Globus pallidus (tissue), 1 donor: ENCODE measurements at regions not wholly inside any gene's neighbourhood (a gene's known extent, or its start where the extent isn't known, plus 50 kb on each side); places are given as distances from the start of the nearest gene placed in this dataset.
"Not testable (repeated sequence)": the region's sequence is repeated elsewhere in the genome, so short reads cannot be mapped to it uniquely, and the experiment has no call there.

Source experiments
- DNase-seq: peaks from one replicate; pipeline ENCODE4 v3.0.0-alpha.2; 2015; ENCODE audit warnings: low spot score

DNA sequence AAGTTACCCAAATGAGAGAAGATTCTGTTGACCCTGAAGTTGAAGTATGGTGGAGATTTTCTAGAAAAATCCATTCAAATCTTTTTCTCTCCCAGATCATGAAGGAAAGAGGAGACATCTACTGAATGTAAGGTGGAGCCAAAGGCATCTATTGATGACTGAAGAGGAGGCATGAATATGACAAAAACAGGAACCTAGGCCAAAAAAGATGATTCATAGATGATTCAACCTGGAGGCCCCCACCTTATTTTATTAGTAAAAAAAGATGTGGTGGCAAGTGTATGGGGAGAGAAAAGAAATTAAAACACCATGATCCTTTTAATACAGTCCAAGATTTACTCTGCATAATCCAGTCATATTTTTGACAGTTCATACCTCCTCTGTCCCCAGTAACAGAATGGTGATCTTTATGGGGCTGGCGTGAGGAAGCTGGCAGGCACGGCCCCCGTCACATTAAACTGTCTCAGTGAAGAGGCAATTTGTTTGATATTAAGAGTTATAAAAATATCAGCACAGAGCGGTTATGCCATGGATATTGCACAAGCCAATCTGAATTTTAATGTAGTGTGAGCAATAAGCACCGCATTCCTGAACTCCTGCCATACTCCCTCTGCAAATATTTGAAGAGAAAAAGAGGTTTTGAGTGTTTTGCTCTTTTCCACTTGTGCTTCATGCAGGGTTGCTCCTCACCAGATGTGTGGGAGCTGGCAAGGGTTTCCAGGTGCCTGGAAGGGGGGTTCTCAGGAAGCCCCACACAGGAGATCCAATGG is 94.4 kb downstream of the TRIM43 start:
- not testable (repeated sequence) for DNase-seq

DNA sequence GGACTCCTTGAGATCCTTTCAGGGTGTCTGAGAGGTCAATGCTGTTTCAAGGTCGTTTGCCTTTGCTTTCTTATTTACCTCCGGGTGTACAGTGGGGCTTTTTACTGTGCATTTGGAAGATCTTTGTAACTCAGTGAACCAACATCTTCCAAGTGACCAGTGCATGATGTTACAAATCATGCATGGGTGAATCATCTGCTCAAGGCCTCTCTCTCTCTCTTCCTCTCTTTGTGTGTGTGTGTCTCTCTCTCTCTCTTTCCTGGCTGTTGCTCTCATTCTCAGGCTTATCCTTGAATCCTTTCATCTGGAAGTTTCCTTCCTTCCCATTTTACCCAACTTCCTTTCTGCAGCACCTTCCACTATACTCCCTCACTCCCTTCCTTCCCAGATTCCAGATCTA is 96.1 kb downstream of the TRIM43 start:
- DNase-seq: not testable (repeated sequence)

DNA sequence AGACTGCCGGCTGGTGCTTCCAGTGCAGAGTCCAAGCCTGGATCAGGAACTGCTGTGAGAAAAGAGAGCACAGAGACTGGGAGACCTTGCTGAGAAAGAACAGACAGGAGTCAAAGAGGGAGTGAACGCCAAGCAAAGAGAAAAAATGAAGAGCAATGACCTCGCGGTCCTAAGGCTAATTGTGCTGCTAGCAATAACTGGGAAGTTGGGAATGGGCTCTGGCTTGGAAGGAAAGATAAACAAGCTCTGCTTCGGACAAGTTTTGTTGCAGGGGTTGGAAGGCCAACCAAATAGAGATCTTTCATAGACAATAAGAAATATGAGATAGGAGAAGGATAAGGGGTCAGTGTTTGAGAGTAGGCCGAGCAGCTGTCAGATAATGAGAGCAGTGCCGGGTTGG is 99.4 kb downstream of the TRIM43 start:
- not testable (repeated sequence) for DNase-seq

DNA sequence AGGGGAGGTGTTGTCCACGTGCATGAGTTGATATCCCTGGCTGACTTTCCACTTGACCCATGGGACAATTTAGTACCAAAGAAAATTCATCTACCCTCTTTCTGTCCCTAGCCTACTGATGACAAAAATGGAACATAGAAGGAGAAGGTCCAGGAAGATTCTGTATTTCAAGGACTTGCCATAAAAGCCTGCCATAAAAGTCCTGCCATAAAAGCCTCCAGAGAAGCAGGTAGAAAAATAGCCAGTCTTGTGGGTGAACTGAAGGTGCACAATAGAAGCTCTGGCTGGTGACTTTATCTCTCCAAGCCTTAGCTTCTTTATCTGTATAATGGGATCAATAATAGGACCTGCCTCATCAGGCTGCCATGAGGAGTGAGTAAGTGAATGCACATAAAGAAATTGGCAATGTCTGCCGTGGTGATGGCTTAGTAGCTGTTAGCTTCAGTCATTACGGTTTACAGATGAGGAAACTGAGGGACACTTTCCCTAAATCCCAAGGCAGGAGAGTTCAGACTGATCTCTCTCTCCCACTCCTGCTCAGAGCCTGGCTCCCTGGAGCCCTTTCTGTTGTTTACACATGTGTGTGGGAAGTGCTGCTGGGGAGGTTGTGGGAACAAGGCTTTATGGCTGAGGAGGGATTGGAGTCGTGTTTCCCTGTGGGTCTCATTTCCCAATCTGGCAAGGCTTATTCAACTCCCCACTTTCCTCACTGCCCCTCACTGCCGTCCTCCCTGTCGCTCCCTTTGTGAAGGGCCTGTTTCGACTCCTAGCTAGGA is 101.5 kb downstream of the TRIM43 start:
- DNase-seq: not testable (repeated sequence)

DNA sequence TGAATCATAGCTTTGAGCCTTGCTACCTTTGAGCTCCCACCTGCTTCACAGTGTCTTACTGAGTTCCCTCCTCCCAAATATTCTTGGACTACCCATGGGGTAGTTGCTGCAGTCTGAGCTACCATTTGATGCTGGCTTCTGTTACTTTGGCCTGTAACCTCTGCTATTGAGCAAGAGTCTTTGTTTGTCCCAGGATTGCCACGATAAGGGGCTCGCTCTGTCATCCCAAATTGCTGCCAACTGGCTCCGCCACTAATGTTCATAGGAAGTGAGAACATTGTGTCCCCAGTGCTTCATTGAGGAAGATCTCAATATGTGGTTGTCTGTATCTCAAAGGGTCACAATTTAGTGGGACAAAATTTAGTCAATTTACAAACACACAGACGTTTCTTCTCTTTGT is 103.8 kb downstream of the TRIM43 start:
- DNase-seq: no peak

DNA sequence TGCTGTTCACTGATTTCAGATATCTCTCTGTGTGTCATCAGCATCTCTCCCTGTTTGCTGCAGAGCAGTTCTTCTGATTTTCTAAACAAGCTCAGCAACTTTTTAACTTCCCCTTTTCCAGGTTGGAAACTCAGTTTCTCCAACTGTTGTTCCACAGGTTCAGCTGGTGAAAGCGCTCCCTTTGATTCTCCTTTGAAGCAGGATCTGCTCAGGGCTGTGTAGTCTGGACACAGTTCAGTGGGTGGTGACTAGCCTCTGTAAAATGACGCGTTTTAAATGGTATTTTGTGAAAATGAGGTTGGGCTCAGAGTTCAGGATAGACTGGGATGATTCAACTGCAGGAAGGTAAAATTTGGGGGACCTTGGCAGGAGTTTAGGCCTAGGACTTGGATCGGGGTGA is 106.3 kb downstream of the TRIM43 start:
- no peak for DNase-seq

DNA sequence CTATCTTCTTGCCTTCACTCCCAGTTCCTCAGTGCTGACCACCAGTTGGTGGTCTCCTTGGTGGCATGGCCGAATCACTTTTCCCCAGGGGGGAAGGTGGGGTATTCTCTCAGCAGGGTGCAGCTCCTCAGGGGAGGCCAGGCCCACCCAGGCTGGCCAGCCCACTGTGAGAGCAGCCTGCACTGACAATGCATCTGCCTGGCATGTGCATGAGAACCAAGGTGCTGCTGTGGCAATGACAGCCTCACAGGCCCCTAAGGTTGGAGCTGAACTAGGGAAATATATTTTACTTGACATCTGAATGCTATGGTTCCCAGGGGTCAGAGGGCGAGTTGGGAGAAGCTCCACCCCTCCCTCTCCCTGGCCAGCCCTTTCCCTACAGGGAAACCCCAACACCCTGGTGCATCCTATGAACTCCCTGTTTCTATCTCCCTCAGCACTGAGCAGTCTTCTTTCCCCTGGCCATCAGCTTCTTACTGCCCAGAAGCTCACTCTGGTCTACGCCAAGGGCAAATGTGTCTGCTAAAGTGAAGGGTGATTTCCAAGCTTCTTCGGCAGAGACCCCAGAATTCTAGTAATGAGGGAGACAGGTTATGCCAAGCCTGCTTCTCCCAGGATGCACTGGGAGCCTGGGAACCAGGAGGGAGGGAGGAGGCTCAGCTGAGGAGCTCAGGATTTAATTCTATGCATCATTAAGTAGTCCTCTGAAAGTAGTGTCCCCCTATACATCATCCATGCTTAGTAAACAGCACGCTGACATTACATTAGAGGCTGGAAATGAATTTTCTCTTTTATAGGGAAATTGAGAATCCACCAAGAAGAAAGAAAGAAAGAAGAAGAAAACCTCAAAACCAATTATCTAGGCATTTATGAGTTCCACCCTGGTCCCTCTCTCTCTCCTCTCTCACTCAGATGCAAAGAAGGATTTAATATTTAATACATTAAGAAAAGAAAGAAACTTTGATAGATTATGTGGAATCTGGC is 107.7 kb downstream of the TRIM43 start:
- DNase-seq: not testable (repeated sequence)

DNA sequence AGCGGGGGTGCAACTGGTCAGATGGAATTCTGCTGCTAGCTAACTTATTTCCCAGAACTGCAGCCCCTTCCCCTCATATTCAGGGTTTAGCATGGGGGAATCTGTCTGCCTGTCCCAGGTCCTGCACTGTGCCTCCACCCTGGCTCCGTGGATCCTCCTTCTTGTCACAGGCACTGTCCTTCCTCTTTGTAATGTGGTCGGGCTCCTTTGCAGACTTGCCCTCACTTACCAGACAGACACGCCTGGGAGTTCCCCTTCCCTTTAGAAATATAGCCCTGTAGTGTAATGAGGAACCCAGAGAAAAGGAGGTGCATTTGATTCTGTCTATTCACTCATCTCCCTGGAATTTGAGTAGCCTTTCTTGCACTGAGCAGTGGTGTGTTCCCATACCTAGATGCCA is 108.7 kb downstream of the TRIM43 start:
- peak; percentile 23 for DNase-seq

DNA sequence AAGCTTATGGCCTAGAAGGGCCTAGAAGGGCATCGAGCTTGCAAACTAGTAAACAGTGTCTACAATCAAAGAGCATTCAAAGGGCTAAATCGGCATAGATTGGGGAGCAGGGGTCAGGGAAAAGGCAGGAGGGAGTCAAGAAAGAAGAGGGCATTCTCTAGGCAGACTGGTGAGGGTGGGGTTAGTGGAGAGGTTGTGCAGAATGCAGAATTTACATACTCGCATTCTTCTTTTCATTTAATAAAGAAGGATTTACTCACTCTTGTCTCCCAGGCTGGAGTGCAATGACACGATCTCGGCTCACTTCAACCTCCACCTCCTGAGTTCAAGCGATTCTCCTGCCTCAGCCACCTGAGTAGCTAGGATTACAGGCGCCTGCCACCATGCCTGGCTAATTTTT is 110.7 kb downstream of the TRIM43 start:
- DNase-seq: no peak

DNA sequence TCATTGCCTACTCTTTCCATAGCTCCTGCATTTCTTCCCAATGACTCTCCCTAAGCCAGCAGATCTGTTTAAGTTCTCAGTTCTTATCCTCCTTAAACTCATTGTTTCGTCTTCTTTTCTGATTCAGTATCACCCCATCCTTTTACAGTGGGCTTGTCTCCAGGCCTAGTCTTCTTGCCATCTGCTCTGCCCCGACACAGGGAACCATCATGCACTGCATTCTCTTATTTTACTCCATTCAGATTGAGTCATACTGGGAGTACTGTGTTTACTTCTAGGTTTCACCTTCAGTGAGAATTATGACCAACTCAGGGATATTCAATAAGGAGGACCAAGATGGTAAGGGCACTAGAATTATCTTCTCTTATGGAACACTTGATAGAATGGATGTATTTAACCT is 115.4 kb downstream of the TRIM43 start:
- not testable (repeated sequence) for DNase-seq

DNA sequence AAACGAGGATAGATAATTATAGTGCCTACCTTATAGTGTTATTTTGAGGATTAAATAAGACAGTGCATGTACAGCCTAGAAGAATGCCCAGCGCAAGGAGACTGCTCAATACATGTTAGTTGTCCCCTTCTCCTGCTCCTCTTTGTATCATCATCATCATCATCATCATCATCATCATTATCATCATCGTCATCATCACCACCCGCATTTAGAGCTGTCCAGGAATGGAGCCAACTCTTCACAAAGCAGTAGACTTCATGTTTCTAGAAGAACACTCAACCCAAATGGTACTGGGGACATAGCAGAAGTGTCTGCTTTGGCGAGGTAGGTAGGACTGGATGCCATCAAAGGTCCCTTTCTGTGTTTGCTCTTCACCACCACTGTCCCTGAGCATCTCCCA is 116.0 kb downstream of the TRIM43 start:
- DNase-seq: no peak

DNA sequence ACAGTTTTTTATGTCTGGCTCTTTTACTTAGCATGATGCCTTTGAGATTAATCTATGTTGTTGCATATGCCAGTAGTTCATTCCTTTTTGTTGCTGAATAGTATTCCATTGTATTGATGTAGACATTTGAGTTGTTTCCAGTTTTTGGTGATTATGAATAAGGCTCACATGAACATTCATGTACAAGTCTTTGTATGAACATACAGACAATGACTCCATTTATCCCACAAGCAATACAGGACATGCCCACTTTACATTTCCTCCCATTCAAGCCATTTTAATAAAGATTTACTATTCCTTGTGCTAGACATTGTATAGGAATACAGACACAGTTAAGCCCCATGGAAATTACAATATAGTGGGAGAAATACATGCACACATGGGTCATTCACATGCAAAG is 118.0 kb downstream of the TRIM43 start:
- no peak for DNase-seq

DNA sequence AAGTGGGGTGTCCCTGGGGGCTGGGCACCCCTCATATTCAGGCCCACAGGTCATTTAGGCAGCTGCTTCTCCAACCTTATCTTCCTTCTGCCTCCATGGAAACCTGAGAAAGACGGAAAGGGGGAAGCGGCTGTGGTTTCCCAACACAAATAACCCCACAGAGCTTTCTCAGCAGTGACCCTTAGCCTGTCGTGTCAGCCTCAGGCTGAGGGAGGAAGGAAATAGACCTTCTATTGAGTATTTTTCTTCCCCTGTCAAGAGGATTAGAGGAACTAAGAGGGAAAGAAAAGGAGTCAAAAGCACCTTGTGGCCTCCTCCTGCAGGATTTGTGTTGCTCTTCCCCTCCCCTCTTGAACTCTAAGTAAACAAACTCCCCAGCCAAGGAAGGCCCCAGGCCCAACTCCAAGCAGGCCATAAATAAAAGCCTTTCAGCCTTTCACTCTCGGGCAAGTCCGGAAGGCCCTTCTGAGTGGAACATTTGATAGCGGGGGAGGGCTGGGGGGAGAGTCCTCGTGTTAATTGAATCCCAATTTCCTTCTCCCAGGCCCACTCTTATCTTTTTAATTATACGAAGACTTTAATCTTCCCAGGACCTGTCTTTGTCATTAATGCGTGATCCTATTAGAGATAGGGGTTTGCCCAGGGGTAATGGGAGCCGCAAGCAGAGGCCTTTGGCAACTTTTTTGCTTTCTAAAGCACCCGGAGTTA is 121.8 kb downstream of the TRIM43 start:
- not testable (repeated sequence) for DNase-seq

DNA sequence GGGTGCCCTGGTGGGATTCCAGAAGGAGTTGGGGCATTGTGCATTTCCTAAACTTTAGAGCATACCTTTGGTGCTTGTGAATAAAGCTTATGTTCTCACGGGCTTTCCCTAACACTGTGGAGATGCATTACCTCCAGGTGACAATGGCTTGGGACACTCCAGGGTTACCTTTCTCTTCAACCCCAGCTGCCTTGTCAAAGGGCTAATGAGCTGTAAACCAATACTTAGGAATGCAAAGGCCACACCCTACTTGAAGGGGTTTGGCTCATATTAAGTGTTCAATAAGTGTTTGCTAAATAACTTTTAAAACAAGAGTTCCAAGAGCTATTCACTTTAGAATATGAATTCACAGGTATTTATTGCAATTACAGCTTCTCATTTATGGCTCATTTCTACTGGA is 122.6 kb downstream of the TRIM43 start:
- not testable (repeated sequence) for DNase-seq

DNA sequence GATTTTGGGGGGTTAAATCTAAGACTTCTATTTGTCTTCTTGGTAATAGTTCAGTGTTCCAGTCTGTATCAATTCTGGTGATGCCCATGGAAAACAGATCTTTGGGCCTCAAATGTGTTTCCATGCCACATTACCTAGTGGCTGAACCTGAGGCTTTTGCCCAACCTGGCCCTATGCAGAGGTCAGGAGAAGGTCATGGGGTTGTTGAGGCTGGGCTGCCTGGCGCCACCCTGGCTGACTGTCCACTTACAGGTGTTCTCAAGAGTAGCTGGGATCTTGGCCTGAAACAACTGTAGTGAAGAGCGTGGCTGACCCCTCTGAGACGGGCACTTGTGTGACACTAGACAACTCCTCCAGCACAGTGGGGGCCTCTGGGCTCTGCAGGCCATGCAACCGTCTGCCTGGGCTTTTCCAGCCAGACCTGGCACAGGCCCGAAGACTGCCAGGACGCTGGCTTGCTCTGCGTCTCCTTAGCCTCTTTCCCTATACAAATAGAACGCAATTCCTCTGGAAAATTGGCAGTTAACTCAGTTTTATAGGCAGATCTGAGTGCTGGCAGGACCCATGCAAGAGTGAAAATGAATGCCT is 127.8 kb downstream of the TRIM43 start:
- no peak for DNase-seq

DNA sequence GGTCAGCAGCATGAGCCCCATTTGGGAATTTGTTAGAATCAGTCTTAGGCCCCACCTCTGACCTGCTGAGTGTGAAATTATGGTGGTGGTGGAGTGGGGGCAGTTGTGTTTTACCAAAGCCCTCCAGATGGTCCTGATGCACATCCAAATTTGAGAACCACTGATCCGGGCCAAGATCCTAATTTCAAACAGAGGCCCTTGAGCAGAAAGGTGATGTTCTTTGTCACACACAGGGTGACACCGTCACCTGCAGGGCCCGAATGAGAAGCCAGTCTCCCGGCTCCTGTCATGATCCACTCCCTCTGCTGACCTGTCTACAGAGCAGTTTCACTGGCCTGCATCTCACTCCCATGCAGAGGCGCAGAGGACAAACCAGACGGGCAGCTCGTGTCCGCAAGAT is 129.9 kb downstream of the TRIM43 start:
- no peak for DNase-seq

DNA sequence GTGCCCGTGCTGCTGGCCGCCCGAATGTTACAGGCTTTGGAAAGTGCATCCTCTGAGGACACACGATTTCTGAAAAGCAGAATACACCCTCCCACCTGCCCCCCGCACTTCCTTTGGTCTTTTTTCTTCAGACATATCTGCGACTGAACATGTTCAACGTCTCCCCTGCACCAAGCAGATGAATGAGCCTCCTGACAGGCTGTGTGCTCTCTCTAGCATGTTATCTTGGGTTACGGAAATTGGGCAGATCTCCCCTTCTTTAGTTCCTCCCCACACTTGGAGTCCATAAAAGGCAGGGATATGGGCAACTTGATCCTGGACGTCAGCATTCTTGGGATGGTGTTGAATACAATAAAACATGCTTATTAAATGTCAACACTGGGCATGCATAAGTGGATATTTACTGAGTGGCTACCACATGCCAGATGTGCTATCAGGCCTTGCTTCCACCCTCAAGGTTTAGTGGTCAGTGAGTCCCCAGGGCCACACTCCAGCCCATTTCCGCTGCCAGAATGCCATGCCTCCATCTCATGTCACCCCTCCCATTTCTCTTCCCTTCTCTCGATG is 130.4 kb downstream of the TRIM43 start:
- no peak for DNase-seq

DNA sequence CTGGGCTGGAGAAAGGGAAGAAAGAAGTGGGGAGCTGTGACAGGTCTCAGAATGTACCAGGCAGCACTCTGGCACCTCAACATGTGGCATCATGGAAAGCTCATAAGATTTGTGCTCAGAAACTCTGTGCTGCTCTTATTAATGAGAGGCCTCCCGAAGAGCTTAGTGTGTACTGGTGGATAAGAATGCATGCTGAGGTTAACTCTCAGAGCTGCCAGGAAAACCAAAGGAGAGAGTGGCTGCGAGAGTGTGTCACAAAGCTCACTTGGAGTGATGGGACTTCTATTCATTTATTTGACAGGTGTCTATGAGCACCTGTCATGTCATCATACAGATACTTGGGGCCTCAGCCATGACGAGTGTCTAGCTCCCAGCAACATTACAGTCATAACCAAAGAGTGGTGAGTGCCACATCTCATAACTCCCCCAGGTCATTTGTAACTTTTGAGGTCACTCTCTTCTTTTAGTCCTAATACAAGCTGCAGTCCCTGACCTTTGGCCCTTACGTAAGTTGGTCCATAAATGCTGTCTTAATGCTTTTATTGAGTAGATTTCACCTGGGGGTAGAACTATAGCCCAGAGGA is 131.9 kb downstream of the TRIM43 start:
- DNase-seq: not testable (repeated sequence)

DNA sequence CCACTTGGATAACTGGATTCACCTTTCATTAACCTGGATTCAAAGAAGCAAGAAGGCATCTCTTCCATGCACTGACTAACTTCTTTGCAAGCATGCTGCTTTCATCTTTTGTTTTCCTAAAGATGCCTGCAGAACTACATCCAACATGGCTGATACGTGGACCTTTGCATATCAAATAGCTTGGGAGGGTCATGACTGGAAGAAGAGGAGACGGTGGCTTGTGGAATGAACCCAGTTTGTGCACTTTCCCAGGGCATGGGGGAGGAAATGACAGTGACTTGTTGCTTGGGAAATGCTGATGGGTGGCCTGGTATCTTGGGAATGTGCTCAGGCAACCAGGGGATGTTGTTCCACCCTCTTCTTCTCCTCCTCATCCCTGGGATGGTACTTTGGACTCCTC is 133.4 kb downstream of the TRIM43 start:
- not testable (repeated sequence) for DNase-seq

DNA sequence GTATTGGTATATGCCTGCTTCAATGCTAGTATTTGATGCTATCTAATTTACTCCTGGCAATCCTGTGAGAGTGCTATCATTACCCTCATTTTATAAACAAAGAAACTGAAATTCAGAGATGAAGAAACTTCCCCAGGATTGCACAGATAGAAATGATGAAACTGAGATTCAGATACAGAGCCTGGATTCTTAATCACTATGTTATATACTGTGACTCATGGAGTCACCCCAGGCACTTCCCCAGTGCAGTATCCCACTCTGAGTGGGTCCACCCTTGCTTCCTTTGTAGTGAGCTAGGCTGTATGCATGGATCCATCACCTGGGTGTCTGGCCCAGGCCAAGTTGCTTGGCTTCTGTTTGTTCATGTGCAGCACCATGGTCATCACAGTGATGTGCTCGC is 133.9 kb downstream of the TRIM43 start:
- not testable (repeated sequence) for DNase-seq
